C1 segment of cervical spinal cord (tissue), 14 donors: ENCODE measurements at regions not wholly inside any gene's neighbourhood (a gene's known extent, or its start where the extent isn't known, plus 50 kb on each side); places are given as distances from the start of the nearest gene placed in this dataset.
"Not testable (repeated sequence)": the region's sequence is repeated elsewhere in the genome, so short reads cannot be mapped to it uniquely, and the experiment has no call there.

Experiments
- DNase-seq, 14 donors: peaks; one replicate each; lab custom pipeline; 2025; lab: John Stamatoyannopoulos, UW

GRCh38 chr13:47707414-47707813, 293.7 kb downstream of the SUCLA2 start:
- no peak for DNase-seq

GRCh38 chr13:47705185-47705584, 295.9 kb downstream of the SUCLA2 start:
- DNase-seq, result no peak

- DNase-seq, result no peak
These were observed 304.4 kb downstream of the SUCLA2 start for GRCh38 chr13:47696674-47697073.

GRCh38 chr13:47687577-47687976, 313.5 kb downstream of the SUCLA2 start:
- DNase-seq, result no peak

GRCh38 chr13:47685156-47685555, 315.9 kb downstream of the SUCLA2 start:
- DNase-seq, result not testable (repeated sequence)

- DNase-seq, result no peak
These were observed 320.3 kb downstream of the SUCLA2 start for GRCh38 chr13:47680748-47681147.

GRCh38 chr13:47679401-47679800, 321.7 kb downstream of the SUCLA2 start:
- DNase-seq, result no peak

- no peak for DNase-seq
These were observed 322.7 kb downstream of the SUCLA2 start for GRCh38 chr13:47678201-47678968.

- no peak for DNase-seq
These were observed 325.2 kb downstream of the SUCLA2 start for GRCh38 chr13:47675871-47676270.

- DNase-seq, result no peak
These were observed 327.8 kb downstream of the SUCLA2 start for GRCh38 chr13:47673009-47673850.

GRCh38 chr13:47672245-47673008, 328.6 kb downstream of the SUCLA2 start:
- DNase-seq, result no peak

GRCh38 chr13:47671776-47672175, 329.3 kb downstream of the SUCLA2 start:
- DNase-seq, result no peak

GRCh38 chr13:47665043-47665442, 336.0 kb downstream of the SUCLA2 start:
- no peak for DNase-seq

GRCh38 chr13:47661076-47661475, 340.0 kb downstream of the SUCLA2 start:
- no peak for DNase-seq

- no peak for DNase-seq
These were observed 344.4 kb downstream of the SUCLA2 start for GRCh38 chr13:47656651-47657050.

- DNase-seq, result no peak
These were observed 350.9 kb downstream of the SUCLA2 start for GRCh38 chr13:47650209-47650608.

GRCh38 chr13:47647001-47647400, 354.1 kb downstream of the SUCLA2 start:
- no peak for DNase-seq

GRCh38 chr13:47646298-47646697, 354.8 kb downstream of the SUCLA2 start:
- DNase-seq, result no peak

GRCh38 chr13:47639738-47640447, 361.2 kb downstream of the SUCLA2 start:
- DNase-seq, result no peak

- DNase-seq, result no peak
These were observed 362.4 kb downstream of the SUCLA2 start for GRCh38 chr13:47638627-47639026.

GRCh38 chr13:47632311-47632710, 368.8 kb downstream of the SUCLA2 start:
- DNase-seq, result no peak
